ENCODE measurements at regions not wholly inside any gene's neighbourhood (a gene's known extent, or its start where the extent isn't known, plus 50 kb on each side); places are given as distances from the start of the nearest gene placed in this dataset.

DNA sequence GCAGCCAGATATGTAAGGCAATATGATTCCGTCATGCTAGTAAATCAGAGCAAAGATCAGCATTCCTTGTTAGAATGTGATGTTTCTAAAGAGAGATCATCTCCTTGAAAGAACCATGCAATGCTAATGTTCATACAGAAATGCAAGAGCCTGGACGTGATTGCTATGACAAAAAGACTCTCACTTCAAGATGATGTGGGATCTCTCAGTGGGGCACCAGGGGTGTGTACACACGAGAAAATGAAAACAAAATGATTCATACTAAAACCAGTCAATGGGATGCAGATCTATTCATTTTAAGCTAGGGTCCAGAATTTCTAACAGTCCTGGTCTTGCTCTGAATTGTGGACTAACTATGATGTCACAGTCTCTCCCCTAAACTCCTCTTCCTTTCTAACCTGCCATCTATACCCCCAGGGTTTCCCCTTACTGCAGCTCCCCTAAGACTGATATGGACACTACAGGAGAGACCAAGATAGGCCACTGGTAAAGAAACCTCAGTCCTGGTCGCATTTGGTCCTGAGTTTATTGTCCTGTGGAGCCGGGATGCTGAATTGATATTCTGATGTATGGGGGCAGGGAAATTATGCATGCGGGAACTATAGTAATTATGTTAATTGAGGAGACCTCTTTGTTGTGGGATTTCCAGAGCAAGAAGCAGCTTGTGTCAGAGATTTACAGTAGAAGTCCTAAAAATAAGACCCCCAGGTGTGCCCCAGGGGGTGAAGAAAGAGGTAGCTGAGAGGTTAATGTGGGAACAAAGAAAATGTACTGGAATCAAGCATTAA is 179.0 kb downstream of the PMP22 start:
- Histone ChIP-seq H3K9ac (ENCODE audit: low read length) (no peak overlapping the region), H3K36me3 (ENCODE audit: insufficient read depth, low read length) (no peaks in the 10 kb centered on the region), H3K27me3 (ENCODE audit: control insufficient read depth in 1 of 2, insufficient read depth in 2 of 2, low read length in 2 of 2) (no peaks in the 10 kb centered on the region), H3K9me3 (ENCODE audit: low read length) (no peaks in the 10 kb centered on the region), H3K27ac (ENCODE audit: low read depth, low read length) (no peak overlapping the region), H3K4me1 (ENCODE audit: insufficient read depth, low read length) (no peaks in the 10 kb centered on the region), H3K4me3 (ENCODE audit: low read depth in 1 of 2, low read length in 2 of 2) (no peak overlapping the region)

GRCh38 chr17:15083225-15083624 is 181.9 kb downstream of the PMP22 start:
- no peak overlapping the region for H3K4me3 ChIP-seq (ENCODE audit: low read depth in 1 of 2, low read length in 2 of 2)
- H3K4me1 ChIP-seq (ENCODE audit: insufficient read depth, low read length): no peaks in the 10 kb centered on the region
- H3K9me3 ChIP-seq (ENCODE audit: low read length): no peaks in the 10 kb centered on the region
- no peaks in the 10 kb centered on the region for H3K27me3 ChIP-seq (ENCODE audit: control insufficient read depth in 1 of 2, insufficient read depth in 2 of 2, low read length in 2 of 2)
- H3K36me3 ChIP-seq (ENCODE audit: insufficient read depth, low read length): no peaks in the 10 kb centered on the region
- H3K9ac ChIP-seq (ENCODE audit: low read length): no peak overlapping the region
- no peak overlapping the region for H3K27ac ChIP-seq (ENCODE audit: low read depth, low read length)

- no peak overlapping the region for H3K4me3 ChIP-seq (ENCODE audit: low read depth in 1 of 2, low read length in 2 of 2)
- H3K27me3 ChIP-seq (ENCODE audit: control insufficient read depth in 1 of 2, insufficient read depth in 2 of 2, low read length in 2 of 2): no peaks in the 10 kb centered on the region
- no peaks in the 10 kb centered on the region for H3K4me1 ChIP-seq (ENCODE audit: insufficient read depth, low read length)
- H3K27ac ChIP-seq (ENCODE audit: low read depth, low read length): no peak overlapping the region
- H3K36me3 ChIP-seq (ENCODE audit: insufficient read depth, low read length): no peaks in the 10 kb centered on the region
- no peaks in the 10 kb centered on the region for H3K9me3 ChIP-seq (ENCODE audit: low read length)
- no peak overlapping the region for H3K9ac ChIP-seq (ENCODE audit: low read length)
These were observed 184.1 kb downstream of the PMP22 start for GRCh38 chr17:15081008-15081407.

GRCh38 chr17:15078570-15078969 is 186.6 kb downstream of the PMP22 start:
- H3K9me3 ChIP-seq (ENCODE audit: low read length): no peaks in the 10 kb centered on the region
- no peaks in the 10 kb centered on the region for H3K36me3 ChIP-seq (ENCODE audit: insufficient read depth, low read length)
- no peaks in the 10 kb centered on the region for H3K4me1 ChIP-seq (ENCODE audit: insufficient read depth, low read length)
- H3K9ac ChIP-seq (ENCODE audit: low read length): no peak overlapping the region
- no peaks in the 10 kb centered on the region for H3K27me3 ChIP-seq (ENCODE audit: control insufficient read depth in 1 of 2, insufficient read depth in 2 of 2, low read length in 2 of 2)
- H3K4me3 ChIP-seq (ENCODE audit: low read depth in 1 of 2, low read length in 2 of 2): no peak overlapping the region
- no peak overlapping the region for H3K27ac ChIP-seq (ENCODE audit: low read depth, low read length)

DNA sequence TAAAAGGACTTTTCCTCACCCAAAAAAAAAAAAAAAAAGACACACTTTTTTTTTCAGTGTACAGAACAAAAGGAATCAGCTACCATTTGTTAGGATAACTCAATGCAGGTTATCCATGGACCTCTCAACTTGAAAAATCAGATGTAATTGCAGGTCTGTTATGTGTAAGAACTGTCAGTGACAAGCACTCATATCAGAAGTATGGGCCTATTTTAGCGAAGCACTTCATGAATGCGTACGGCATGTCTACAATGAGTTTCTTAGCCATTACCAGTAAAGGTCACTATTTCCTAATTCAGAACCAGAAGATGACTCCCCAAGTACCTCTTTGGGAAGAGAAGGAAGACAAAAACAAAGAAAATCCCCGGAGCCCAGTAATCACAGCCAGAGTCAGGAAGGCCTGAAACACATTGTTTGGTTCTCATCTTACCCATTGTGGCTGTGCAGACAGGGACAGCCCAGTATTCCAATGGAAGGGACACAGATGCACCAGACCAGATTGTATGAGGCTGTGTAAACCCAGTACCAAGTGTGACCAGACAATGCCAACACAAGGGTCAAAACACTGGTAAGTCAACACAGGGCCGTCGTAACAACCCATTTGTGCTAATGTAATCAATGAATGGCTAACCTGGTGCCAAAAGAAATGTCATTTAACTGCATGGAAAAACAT is 188.0 kb downstream of the PMP22 start:
- H3K36me3 ChIP-seq (ENCODE audit: insufficient read depth, low read length): no peaks in the 10 kb centered on the region
- no peaks in the 10 kb centered on the region for H3K4me1 ChIP-seq (ENCODE audit: insufficient read depth, low read length)

GRCh38 chr17:15051933-15052332 is 213.2 kb downstream of the PMP22 start:
- H3K36me3 ChIP-seq (ENCODE audit: insufficient read depth, low read length): no peaks in the 10 kb centered on the region
- no peaks in the 10 kb centered on the region for H3K4me1 ChIP-seq (ENCODE audit: insufficient read depth, low read length)
- no peak overlapping the region for H3K9ac ChIP-seq (ENCODE audit: low read length)
- H3K27me3 ChIP-seq (ENCODE audit: control insufficient read depth in 1 of 2, insufficient read depth in 2 of 2, low read length in 2 of 2): no peaks in the 10 kb centered on the region
- H3K9me3 ChIP-seq (ENCODE audit: low read length): no peaks in the 10 kb centered on the region
- H3K27ac ChIP-seq (ENCODE audit: low read depth, low read length): no peak overlapping the region
- no peak overlapping the region for H3K4me3 ChIP-seq (ENCODE audit: low read depth in 1 of 2, low read length in 2 of 2)

More for the DNA sequence above, 188.0 kb downstream of the PMP22 start:
- H3K9me3 ChIP-seq (ENCODE audit: low read length): no peaks in the 10 kb centered on the region
- H3K27ac ChIP-seq (ENCODE audit: low read depth, low read length): no peak overlapping the region
- H3K4me3 ChIP-seq (ENCODE audit: low read depth in 1 of 2, low read length in 2 of 2): no peak overlapping the region
- H3K9ac ChIP-seq (ENCODE audit: low read length): no peak overlapping the region
- no peaks in the 10 kb centered on the region for H3K27me3 ChIP-seq (ENCODE audit: control insufficient read depth in 1 of 2, insufficient read depth in 2 of 2, low read length in 2 of 2)

GRCh38 chr17:15049795-15050160 is 215.3 kb downstream of the PMP22 start:
- Histone ChIP-seq H3K27ac (ENCODE audit: low read depth, low read length) (no peak overlapping the region), H3K36me3 (ENCODE audit: insufficient read depth, low read length) (no peaks in the 10 kb centered on the region), H3K9ac (ENCODE audit: low read length) (no peak overlapping the region), H3K4me3 (ENCODE audit: low read depth in 1 of 2, low read length in 2 of 2) (no peak overlapping the region), H3K9me3 (ENCODE audit: low read length) (no peaks in the 10 kb centered on the region), H3K27me3 (ENCODE audit: control insufficient read depth in 1 of 2, insufficient read depth in 2 of 2, low read length in 2 of 2) (no peaks in the 10 kb centered on the region), H3K4me1 (ENCODE audit: insufficient read depth, low read length) (no peaks in the 10 kb centered on the region)

- H3K9me3 ChIP-seq (ENCODE audit: low read length): no peaks in the 10 kb centered on the region
- no peak overlapping the region for H3K4me3 ChIP-seq (ENCODE audit: low read depth in 1 of 2, low read length in 2 of 2)
- no peak overlapping the region for H3K27ac ChIP-seq (ENCODE audit: low read depth, low read length)
- no peaks in the 10 kb centered on the region for H3K4me1 ChIP-seq (ENCODE audit: insufficient read depth, low read length)
- H3K27me3 ChIP-seq (ENCODE audit: control insufficient read depth in 1 of 2, insufficient read depth in 2 of 2, low read length in 2 of 2): no peaks in the 10 kb centered on the region
- H3K36me3 ChIP-seq (ENCODE audit: insufficient read depth, low read length): no peaks in the 10 kb centered on the region
- H3K9ac ChIP-seq (ENCODE audit: low read length): no peak overlapping the region
These were observed 216.0 kb downstream of the PMP22 start for GRCh38 chr17:15048933-15049794.

- no peaks in the 10 kb centered on the region for H3K36me3 ChIP-seq (ENCODE audit: insufficient read depth, low read length)
- H3K27ac ChIP-seq (ENCODE audit: low read depth, low read length): no peak overlapping the region
- no peak overlapping the region for H3K4me3 ChIP-seq (ENCODE audit: low read depth in 1 of 2, low read length in 2 of 2)
- H3K4me1 ChIP-seq (ENCODE audit: insufficient read depth, low read length): no peaks in the 10 kb centered on the region
- no peaks in the 10 kb centered on the region for H3K27me3 ChIP-seq (ENCODE audit: control insufficient read depth in 1 of 2, insufficient read depth in 2 of 2, low read length in 2 of 2)
- no peaks in the 10 kb centered on the region for H3K9me3 ChIP-seq (ENCODE audit: low read length)
- no peak overlapping the region for H3K9ac ChIP-seq (ENCODE audit: low read length)
These were observed 216.7 kb downstream of the PMP22 start for GRCh38 chr17:15048381-15048780.

DNA sequence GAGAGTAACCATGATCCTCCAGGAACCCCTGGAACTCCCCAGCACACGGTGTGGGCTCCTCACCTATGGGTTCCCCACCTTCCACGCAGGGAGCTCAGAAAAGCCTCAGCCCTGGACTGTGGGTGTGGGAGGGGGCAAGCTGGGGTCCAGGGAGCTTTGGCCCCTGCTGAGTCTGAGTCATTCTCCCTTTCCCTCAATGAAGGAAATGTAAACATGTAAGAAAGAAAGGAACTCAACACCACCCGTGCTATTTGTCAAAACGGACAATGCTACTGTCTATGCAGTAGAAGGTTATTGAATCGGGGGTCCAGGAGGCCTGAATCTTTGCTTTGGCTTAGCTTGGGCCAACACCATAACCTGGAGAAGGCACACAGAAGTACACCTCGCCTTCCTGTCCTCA is 222.8 kb downstream of the PMP22 start:
- H3K4me3 ChIP-seq (ENCODE audit: low read depth in 1 of 2, low read length in 2 of 2): no peak overlapping the region
- H3K36me3 ChIP-seq (ENCODE audit: insufficient read depth, low read length): no peaks in the 10 kb centered on the region
- H3K4me1 ChIP-seq (ENCODE audit: insufficient read depth, low read length): no peaks in the 10 kb centered on the region
- no peaks in the 10 kb centered on the region for H3K27me3 ChIP-seq (ENCODE audit: control insufficient read depth in 1 of 2, insufficient read depth in 2 of 2, low read length in 2 of 2)
- H3K9ac ChIP-seq (ENCODE audit: low read length): no peak overlapping the region
- H3K9me3 ChIP-seq (ENCODE audit: low read length): no peaks in the 10 kb centered on the region
- no peak overlapping the region for H3K27ac ChIP-seq (ENCODE audit: low read depth, low read length)

DNA sequence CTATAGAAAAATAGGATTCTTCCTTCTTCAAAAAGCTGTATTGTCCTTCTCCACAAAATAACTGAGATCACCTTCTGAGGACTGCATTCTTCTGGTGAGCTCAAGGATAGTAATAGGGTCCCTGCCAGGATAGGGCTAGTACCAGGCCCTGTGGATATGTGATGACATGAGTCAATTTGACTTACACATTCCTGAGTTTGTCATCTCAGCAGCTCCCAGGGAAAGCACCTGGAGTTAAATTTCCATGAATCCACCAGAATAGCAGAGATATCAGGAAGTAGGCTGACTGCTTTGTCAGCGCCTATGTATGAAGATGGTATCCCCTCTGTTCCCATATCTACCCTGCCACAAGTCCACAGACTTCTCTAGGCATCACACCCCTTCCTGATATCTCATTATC is 225.8 kb downstream of the PMP22 start:
- Histone ChIP-seq H3K4me1 (ENCODE audit: insufficient read depth, low read length) (no peaks in the 10 kb centered on the region), H3K4me3 (ENCODE audit: low read depth in 1 of 2, low read length in 2 of 2) (no peak overlapping the region), H3K9me3 (ENCODE audit: low read length) (no peaks in the 10 kb centered on the region), H3K36me3 (ENCODE audit: insufficient read depth, low read length) (no peaks in the 10 kb centered on the region), H3K9ac (ENCODE audit: low read length) (no peak overlapping the region), H3K27me3 (ENCODE audit: control insufficient read depth in 1 of 2, insufficient read depth in 2 of 2, low read length in 2 of 2) (no peaks in the 10 kb centered on the region), H3K27ac (ENCODE audit: low read depth, low read length) (no peak overlapping the region)
